Liver (tissue), 8 donors: ENCODE measurements at regions not wholly inside any gene's neighbourhood (a gene's known extent, or its start where the extent isn't known, plus 50 kb on each side); places are given as distances from the start of the nearest gene placed in this dataset.

Source experiments
- DNase-seq: peaks from one replicate; pipeline ENCODE4 v3.0.0-alpha.2; 2017; ENCODE audit warnings: low spot score
- H3K27ac ChIP-seq, 2 donors: one replicate each; pipeline ENCODE4 v1.7.0; 2013; ENCODE audit warnings: inconsistent platforms in 2 of 2, low read length in 2 of 2, control low read depth in 1 of 2, low read depth in 1 of 2, mild to moderate bottlenecking in 1 of 2
- H3K27me3 ChIP-seq, 4 donors: one replicate each; pipeline versions ENCODE4 v1.6.1 to v1.7.0; 2013; ENCODE audit warnings: low read length in 3 of 4, inconsistent platforms in 1 of 4, mild to moderate bottlenecking in 1 of 4, moderate library complexity in 1 of 4; ENCODE audit not compliant: control insufficient read depth in 4 of 4, insufficient read depth in 4 of 4
- H3K36me3 ChIP-seq, 4 donors: one replicate each; pipeline versions ENCODE4 v1.6.1 to v1.7.0; 2013; ENCODE audit warnings: low read length in 3 of 4, mild to moderate bottlenecking in 3 of 4, low read depth in 1 of 4, moderate library complexity in 1 of 4; ENCODE audit not compliant: control insufficient read depth in 4 of 4, insufficient read depth in 3 of 4
- H3K4me1 ChIP-seq, 4 donors: one replicate each; pipeline versions ENCODE4 v1.6.1 to v1.7.0; 2013; ENCODE audit warnings: low read length in 3 of 4, mild to moderate bottlenecking in 3 of 4, moderate library complexity in 1 of 4; ENCODE audit not compliant: control insufficient read depth in 4 of 4, insufficient read depth in 4 of 4
- H3K4me3 ChIP-seq, 3 donors: one replicate each; pipeline versions ENCODE4 v1.6.1 to v1.7.0; 2013; ENCODE audit warnings: low read length in 3 of 3, control low read depth in 1 of 3, low read depth in 1 of 3, mild to moderate bottlenecking in 1 of 3
- H3K9ac ChIP-seq, 2 donors: one replicate each; pipeline ENCODE4 v1.7.0; 2013; ENCODE audit warnings: low read length in 2 of 2, mild to moderate bottlenecking in 2 of 2, moderate library complexity in 2 of 2, control low read depth in 1 of 2, low read depth in 1 of 2
- H3K9me3 ChIP-seq, 4 donors: one replicate each; pipeline versions ENCODE4 v1.6.1 to v1.7.0; 2013; ENCODE audit warnings: low read length in 3 of 4; ENCODE audit not compliant: control insufficient read depth in 4 of 4
- ATF3 ChIP-seq: IDR thresholded peaks from 2 replicates; pipeline ENCODE4 v1.6.1; 2016; ENCODE audit warnings: antibody characterized with exemption
- CTCF ChIP-seq: fragments of 150-350 bp; IDR thresholded peaks from 2 replicates; pipeline ENCODE4 v1.5.1; 2017; ENCODE audit warnings: improper control_type of control experiment, low read depth, low read length; ENCODE audit not compliant: missing input control
- EGR1 ChIP-seq, 2 donors: IDR thresholded peaks; 2 replicates each; pipeline ENCODE4 v1.6.1; 2016 to 2018; ENCODE audit warnings: antibody characterized with exemption in 2 of 2, low read depth in 2 of 2
- FOXA1 ChIP-seq: IDR thresholded peaks from 2 replicates; pipeline ENCODE4 v1.6.1; 2016; ENCODE audit warnings: antibody characterized with exemption
- FOXA2 ChIP-seq: IDR thresholded peaks from 2 replicates; pipeline ENCODE4 v1.6.1; 2016; ENCODE audit warnings: antibody characterized with exemption
- GABPA ChIP-seq, 2 donors: IDR thresholded peaks in 1 of 2; conservative IDR thresholded peaks in 1 of 2; 2 replicates each; pipeline ENCODE4 v1.6.1; 2016; ENCODE audit warnings: antibody characterized with exemption in 2 of 2, mild to moderate bottlenecking in 1 of 2, moderate library complexity in 1 of 2
- HNF4G ChIP-seq: IDR thresholded peaks from 2 replicates; pipeline ENCODE4 v1.6.1; 2016; ENCODE audit warnings: antibody characterized with exemption
- MAX ChIP-seq: IDR thresholded peaks from 2 replicates; pipeline ENCODE4 v1.6.1; 2016; ENCODE audit warnings: antibody characterized with exemption
- RAD21 ChIP-seq, 2 donors: IDR thresholded peaks; 2 replicates each; pipeline ENCODE4 v1.6.1; 2016; ENCODE audit warnings: antibody characterized with exemption in 2 of 2, mild to moderate bottlenecking in 2 of 2
- REST ChIP-seq: IDR thresholded peaks from 2 replicates; pipeline ENCODE4 v1.6.1; 2016; ENCODE audit warnings: antibody characterized with exemption, mild to moderate bottlenecking
- RXRA ChIP-seq, 2 donors: IDR thresholded peaks; 2 replicates each; pipeline ENCODE4 v1.6.1; 2017 to 2018; ENCODE audit warnings: antibody characterized with exemption in 2 of 2, mild to moderate bottlenecking in 1 of 2
- SP1 ChIP-seq: IDR thresholded peaks from 2 replicates; pipeline ENCODE4 v1.6.1; 2018; ENCODE audit warnings: antibody characterized with exemption, mild to moderate bottlenecking
- TAF1 ChIP-seq: conservative IDR thresholded peaks from 2 replicates; pipeline ENCODE4 v1.6.1; 2016; ENCODE audit warnings: antibody characterized with exemption, mild to moderate bottlenecking
- YY1 ChIP-seq: IDR thresholded peaks from 2 replicates; pipeline ENCODE4 v1.6.1; 2016; ENCODE audit warnings: antibody characterized with exemption, mild to moderate bottlenecking
- ZBTB33 ChIP-seq: IDR thresholded peaks from 2 replicates; pipeline ENCODE4 v1.6.1; 2016; ENCODE audit warnings: antibody characterized with exemption
- WGBS: extraction: QIAGEN DNeasy Blood & Tissue Kit; methylation state at CpG from one replicate; pipeline ENCODE4 v1.1.7; 2013; 5-methylcytosine and 5-hydroxymethylcytosine counted together
- donor health status: healthy.
- donor health status: healthy.
- donor health status: healthy.
- donor health status: healthy.
- donor health status: healthy.

GRCh38 chr7:125485223-125485622 lies 555.6 kb upstream of the POT1 start:
- Histone ChIP-seq H3K9me3 (no peaks in the 10 kb centered on the region), H3K36me3 (no peaks in the 10 kb centered on the region), H3K27me3 (no peaks in the 10 kb centered on the region), H3K4me3 (no peak overlapping the region), H3K27ac (no peak overlapping the region), H3K9ac (no peak overlapping the region), H3K4me1 (no peaks in the 10 kb centered on the region)
- 68% methylated on average over 2 of the region's 2 CpGs for WGBS
- TF ChIP-seq FOXA1 (no peak), REST (no peak), ATF3 (no peak), CTCF (no peak), ZBTB33 (no peak), FOXA2 (no peak), MAX (no peak), YY1 (no peak), RAD21 (IDR thresholded peaks at IDR 0.05) (no peak), SP1 (no peak), EGR1 (IDR thresholded peaks at IDR 0.05; ENCODE audit: low read depth in 2 of 2) (no peak), GABPA (IDR thresholded peaks at IDR 0.05 in 1 of 2, conservative IDR thresholded peaks at IDR 0.05 in 1 of 2) (no peak), HNF4G (no peak)
- DNase-seq: no peak

GRCh38 chr7:125484755-125485154 lies 555.1 kb upstream of the POT1 start:
- DNase-seq: no peak
- Histone ChIP-seq H3K9ac (no peak overlapping the region), H3K9me3 (no peaks in the 10 kb centered on the region), H3K27ac (no peak overlapping the region), H3K36me3 (no peaks in the 10 kb centered on the region), H3K4me1 (no peaks in the 10 kb centered on the region), H3K27me3 (no peaks in the 10 kb centered on the region), H3K4me3 (no peak overlapping the region)
- TF ChIP-seq ATF3 (no peak), RXRA (IDR thresholded peaks at IDR 0.05) (no peak), RAD21 (IDR thresholded peaks at IDR 0.05) (no peak), YY1 (no peak), TAF1 (no peak), FOXA1 (no peak)
- WGBS: 72% methylated on average over 2 of the region's 2 CpGs
